ENCODE measurements at regions not wholly inside any gene's neighbourhood (a gene's known extent, or its start where the extent isn't known, plus 50 kb on each side); places are given as distances from the start of the nearest gene placed in this dataset.

DNA sequence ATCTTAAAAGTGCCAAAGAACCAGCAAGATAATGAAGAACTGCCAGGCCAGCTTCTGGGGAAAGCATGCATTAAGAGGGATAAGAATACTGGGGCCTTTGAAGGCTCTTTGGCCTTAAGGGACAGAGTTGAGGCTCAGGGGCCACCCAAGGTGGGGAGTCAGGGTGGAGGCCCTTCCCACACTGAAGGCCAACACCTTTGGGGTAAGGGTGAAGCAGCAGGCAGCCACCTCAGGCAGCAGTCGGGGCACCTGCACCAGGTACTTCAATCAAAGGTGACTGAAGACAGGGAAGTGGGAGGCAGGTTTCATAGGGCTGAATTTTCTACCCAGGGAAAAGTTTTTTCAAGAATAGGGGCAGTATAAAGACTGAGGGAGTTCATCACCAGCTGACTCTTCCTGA lies 87.7 kb upstream of the KLF13 start:
- no peak for TF ChIP-seq CTCF (IDR thresholded peaks at IDR 0.05)
- no peak for TF ChIP-seq NFYB (CRISPR knock-in tag; conservative IDR thresholded peaks at IDR 0.05; ENCODE audit: low read depth)
- TF ChIP-seq NFE2L1 (CRISPR knock-in tag; IDR thresholded peaks at IDR 0.05): no peak

Data from WTC11 (cell line).